HL-60 (cell line): ENCODE measurements at regions not wholly inside any gene's neighbourhood (a gene's known extent, or its start where the extent isn't known, plus 50 kb on each side); places are given as distances from the start of the nearest gene placed in this dataset.

ENCODE experiments used
- DNase-seq, 2 experiments: peaks; one replicate each; pipeline ENCODE4 v3.0.0-alpha.2; 2010 to 2020; ENCODE audit warnings: low read depth in 1 of 2, low spot score in 1 of 2
- H3K27ac ChIP-seq: fragments of 250-450 bp; sonication (Bioruptor Pico); replicated peaks from 2 replicates; pipeline ENCODE4 v1.5.1; 2020; ENCODE audit warnings: mild to moderate bottlenecking, moderate library complexity
- H3K27me3 ChIP-seq: fragments of 250-450 bp; sonication (Bioruptor Pico); 2 replicates; pipeline ENCODE4 v1.5.1; 2021; ENCODE audit warnings: mild to moderate bottlenecking, moderate library complexity; ENCODE audit not compliant: insufficient read depth, poor library complexity, severe bottlenecking
- H3K4me3 ChIP-seq: replicated peaks from 2 replicates; pipeline ENCODE4 v1.5.1; 2011; ENCODE audit warnings: mild to moderate bottlenecking, control low read depth, low read length; ENCODE audit not compliant: insufficient read depth
- CTCF ChIP-seq: IDR thresholded peaks from one replicate; pipeline ENCODE4 v1.5.1; 2011; ENCODE audit warnings: low read length, control low read depth, inconsistent platforms; ENCODE audit not compliant: insufficient read depth
- GABPA ChIP-seq: IDR thresholded peaks from 2 replicates; pipeline ENCODE4 v1.6.1; 2012; ENCODE audit warnings: low read depth
- POLR2AphosphoS5 ChIP-seq: IDR thresholded peaks from 2 replicates; pipeline ENCODE4 v1.6.1; 2012; ENCODE audit warnings: low read depth
- REST ChIP-seq: IDR thresholded peaks from 2 replicates; pipeline ENCODE4 v1.6.1; 2012; ENCODE audit warnings: low read depth; ENCODE audit not compliant: insufficient replicate concordance
- SPI1 ChIP-seq: IDR thresholded peaks from 2 replicates; pipeline ENCODE4 v1.6.1; 2012; ENCODE audit warnings: low read depth, mild to moderate bottlenecking, borderline replicate concordance

- Histone ChIP-seq H3K27ac (no peak overlapping the region), H3K27me3 (no peaks in the 10 kb centered on the region), H3K4me3 (no peak overlapping the region)
- TF ChIP-seq CTCF (no peak), SPI1 (no peak), REST (no peak), POLR2AphosphoS5 (no peak), GABPA (no peak)
- no peak for DNase-seq
Observed at GRCh38 chr6:22364306-22364705, 67.5 kb upstream of the PRL start.

- Histone ChIP-seq H3K27ac (no peak overlapping the region), H3K27me3 (no peaks in the 10 kb centered on the region), H3K4me3 (no peak overlapping the region)
- peak; percentile 48 to 66 for DNase-seq
- TF ChIP-seq REST (no peak), GABPA (peak; percentile 22; the same call in 1 of the 2 replicates)
Observed at GRCh38 chr6:22366214-22366613, 69.4 kb upstream of the PRL start.

- Histone ChIP-seq H3K4me3 (no peak overlapping the region), H3K27me3 (no peaks in the 10 kb centered on the region), H3K27ac (no peak overlapping the region)
- DNase-seq, result no peak
- TF ChIP-seq CTCF, result no peak
- TF ChIP-seq GABPA, result no peak
- no peak for TF ChIP-seq SPI1
- TF ChIP-seq REST, result no peak
- no peak for TF ChIP-seq POLR2AphosphoS5
Observed at GRCh38 chr6:22367346-22367745, 70.5 kb upstream of the PRL start.

- TF ChIP-seq CTCF (no peak), SPI1 (no peak), GABPA (no peak), POLR2AphosphoS5 (no peak), REST (no peak)
- Histone ChIP-seq H3K4me3 (no peak overlapping the region), H3K27me3 (no peaks in the 10 kb centered on the region), H3K27ac (no peak overlapping the region)
- DNase-seq, result no peak
Observed at GRCh38 chr6:22368794-22369193, 72.0 kb upstream of the PRL start.
